Panc1 (cell line): ENCODE measurements at regions not wholly inside any gene's neighbourhood (a gene's known extent, or its start where the extent isn't known, plus 50 kb on each side); places are given as distances from the start of the nearest gene placed in this dataset.

Experiments
- ATAC-seq: fragments of 200-7000 bp; cut with Tn5 transposase; 2 replicates; pipeline ENCODE4 v1.9.1; 2020; ENCODE audit warnings: mild to moderate bottlenecking, moderate library complexity
- BruUV-seq: library from RNA; stranded (reverse); fragments of 400-500 nt; replicated peaks from 2 replicates; lab custom pipeline; 2021; lab: Mats Ljungman, UMichigan
- CTCF ChIA-PET: fragments of 300-600 bp; sonication (Branson Sonifier 250); formaldehyde crosslinking; loops from one replicate; lab custom pipeline; 2022; ENCODE audit warnings: antibody characterized with exemption; lab: Charles Lee
- POLR2A ChIA-PET: fragments of 300-600 bp; sonication (Branson Sonifier 250); formaldehyde crosslinking; loops from one replicate; lab custom pipeline; 2022; ENCODE audit warnings: antibody characterized with exemption; lab: Charles Lee
- DNase-seq: peaks from one replicate; pipeline ENCODE4 v3.0.0-alpha.2; 2010; ENCODE audit warnings: low read depth, low spot score
- H3K27ac ChIP-seq: 2 replicates; pipeline ENCODE4 v1.5.1; 2011; ENCODE audit warnings: mild to moderate bottlenecking, low read length, inconsistent platforms
- H3K27me3 ChIP-seq: fragments of 200-500 bp; sonication (Bioruptor generic); 2 replicates; pipeline ENCODE4 v1.6.0; 2014; ENCODE audit warnings: low read length, inconsistent platforms; ENCODE audit not compliant: control insufficient read depth, insufficient read depth
- H3K36me3 ChIP-seq: fragments of 200-500 bp; sonication (Bioruptor generic); 2 replicates; pipeline ENCODE4 v1.5.1; 2014; ENCODE audit warnings: inconsistent platforms, mild to moderate bottlenecking, low read length, moderate library complexity; ENCODE audit not compliant: control insufficient read depth, insufficient read depth
- H3K4me1 ChIP-seq: 2 replicates; pipeline ENCODE4 v1.5.1; 2011; ENCODE audit warnings: inconsistent platforms, mild to moderate bottlenecking, low read length, moderate library complexity; ENCODE audit not compliant: control insufficient read depth, insufficient read depth
- H3K4me3 ChIP-seq, 2 experiments: 2 replicates each; pipeline ENCODE4 v1.5.1; 2011 to 2012; ENCODE audit warnings: low read depth in 2 of 2, low read length in 2 of 2, mild to moderate bottlenecking in 2 of 2, inconsistent platforms in 1 of 2, moderate library complexity in 1 of 2
- H3K9me3 ChIP-seq: fragments of 200-500 bp; sonication (Bioruptor generic); 2 replicates; pipeline ENCODE4 v1.5.1; 2014; ENCODE audit warnings: low read depth, mild to moderate bottlenecking, inconsistent platforms, low read length, moderate library complexity; ENCODE audit not compliant: control insufficient read depth, insufficient read depth
- POLR2AphosphoS5 ChIP-seq: IDR thresholded peaks from 2 replicates; pipeline ENCODE4 v1.6.1; 2012; ENCODE audit warnings: mild to moderate bottlenecking, low read depth, low read length, moderate library complexity
- SIN3A ChIP-seq: IDR thresholded peaks from 2 replicates; pipeline ENCODE4 v1.6.1; 2012; ENCODE audit warnings: low read depth, mild to moderate bottlenecking, low read length, moderate library complexity, borderline replicate concordance; ENCODE audit not compliant: insufficient read depth
- TCF7L2 ChIP-seq: IDR thresholded peaks from 2 replicates; pipeline ENCODE4 v1.6.1; 2011; ENCODE audit warnings: mild to moderate bottlenecking, low read depth, low read length, inconsistent platforms
- in situ Hi-C: cut with HindIII; loops from 2 replicates; pipeline ENCODE4 v1.10.0; 2016; ENCODE audit warnings: low sequenced_read_pairs, low pct_unique_long_range_greater_than_20kb
- intact Hi-C: fragments of 100-400 bp; cut with micrococcal nuclease; formaldehyde crosslinking; loops from one replicate; pipeline ENCODE4 v1.10.0; 2022; ENCODE audit not compliant: unreplicated experiment
- TF ChIP-seq, protein P1 (sequence below): fragments of 450-650 bp; IDR thresholded peaks from 2 replicates; pipeline ENCODE4 v1.5.1; 2017; ENCODE audit warnings: mild to moderate bottlenecking
- TF ChIP-seq, protein P2 (sequence below), 2 experiments: IDR thresholded peaks; 2 replicates each; pipeline ENCODE4 v1.6.1; 2011 to 2012; ENCODE audit warnings: low read depth in 2 of 2, control low read depth in 1 of 2, low read length in 1 of 2, mild to moderate bottlenecking in 1 of 2, moderate library complexity in 1 of 2; ENCODE audit not compliant: insufficient read depth in 1 of 2

DNA sequence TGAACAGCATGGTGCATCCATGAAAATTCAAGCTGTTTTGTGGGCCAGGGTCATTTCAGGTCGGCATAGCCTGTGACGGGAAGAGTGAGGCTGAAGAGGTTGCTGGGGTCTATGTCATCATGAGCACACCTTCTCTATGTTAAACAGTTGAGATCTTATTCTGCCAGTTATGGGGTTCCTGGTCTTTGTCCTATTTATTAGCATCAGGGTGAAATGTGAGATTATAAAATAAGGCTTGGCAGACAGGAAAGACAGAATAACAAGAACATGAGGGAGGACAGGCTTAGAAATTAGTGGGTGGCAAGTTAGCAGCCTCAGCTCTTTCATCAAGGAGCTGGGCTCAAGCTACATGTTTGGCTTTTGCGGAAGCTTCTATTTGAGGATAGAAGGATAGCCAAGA is 51.7 kb upstream of the CLNK start:
- TF ChIP-seq, protein P1, sequence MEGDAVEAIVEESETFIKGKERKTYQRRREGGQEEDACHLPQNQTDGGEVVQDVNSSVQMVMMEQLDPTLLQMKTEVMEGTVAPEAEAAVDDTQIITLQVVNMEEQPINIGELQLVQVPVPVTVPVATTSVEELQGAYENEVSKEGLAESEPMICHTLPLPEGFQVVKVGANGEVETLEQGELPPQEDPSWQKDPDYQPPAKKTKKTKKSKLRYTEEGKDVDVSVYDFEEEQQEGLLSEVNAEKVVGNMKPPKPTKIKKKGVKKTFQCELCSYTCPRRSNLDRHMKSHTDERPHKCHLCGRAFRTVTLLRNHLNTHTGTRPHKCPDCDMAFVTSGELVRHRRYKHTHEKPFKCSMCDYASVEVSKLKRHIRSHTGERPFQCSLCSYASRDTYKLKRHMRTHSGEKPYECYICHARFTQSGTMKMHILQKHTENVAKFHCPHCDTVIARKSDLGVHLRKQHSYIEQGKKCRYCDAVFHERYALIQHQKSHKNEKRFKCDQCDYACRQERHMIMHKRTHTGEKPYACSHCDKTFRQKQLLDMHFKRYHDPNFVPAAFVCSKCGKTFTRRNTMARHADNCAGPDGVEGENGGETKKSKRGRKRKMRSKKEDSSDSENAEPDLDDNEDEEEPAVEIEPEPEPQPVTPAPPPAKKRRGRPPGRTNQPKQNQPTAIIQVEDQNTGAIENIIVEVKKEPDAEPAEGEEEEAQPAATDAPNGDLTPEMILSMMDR: no peak
- TF ChIP-seq TCF7L2 (no peak), SIN3A (no peak), POLR2AphosphoS5 (no peak)
- TF ChIP-seq, protein P2, sequence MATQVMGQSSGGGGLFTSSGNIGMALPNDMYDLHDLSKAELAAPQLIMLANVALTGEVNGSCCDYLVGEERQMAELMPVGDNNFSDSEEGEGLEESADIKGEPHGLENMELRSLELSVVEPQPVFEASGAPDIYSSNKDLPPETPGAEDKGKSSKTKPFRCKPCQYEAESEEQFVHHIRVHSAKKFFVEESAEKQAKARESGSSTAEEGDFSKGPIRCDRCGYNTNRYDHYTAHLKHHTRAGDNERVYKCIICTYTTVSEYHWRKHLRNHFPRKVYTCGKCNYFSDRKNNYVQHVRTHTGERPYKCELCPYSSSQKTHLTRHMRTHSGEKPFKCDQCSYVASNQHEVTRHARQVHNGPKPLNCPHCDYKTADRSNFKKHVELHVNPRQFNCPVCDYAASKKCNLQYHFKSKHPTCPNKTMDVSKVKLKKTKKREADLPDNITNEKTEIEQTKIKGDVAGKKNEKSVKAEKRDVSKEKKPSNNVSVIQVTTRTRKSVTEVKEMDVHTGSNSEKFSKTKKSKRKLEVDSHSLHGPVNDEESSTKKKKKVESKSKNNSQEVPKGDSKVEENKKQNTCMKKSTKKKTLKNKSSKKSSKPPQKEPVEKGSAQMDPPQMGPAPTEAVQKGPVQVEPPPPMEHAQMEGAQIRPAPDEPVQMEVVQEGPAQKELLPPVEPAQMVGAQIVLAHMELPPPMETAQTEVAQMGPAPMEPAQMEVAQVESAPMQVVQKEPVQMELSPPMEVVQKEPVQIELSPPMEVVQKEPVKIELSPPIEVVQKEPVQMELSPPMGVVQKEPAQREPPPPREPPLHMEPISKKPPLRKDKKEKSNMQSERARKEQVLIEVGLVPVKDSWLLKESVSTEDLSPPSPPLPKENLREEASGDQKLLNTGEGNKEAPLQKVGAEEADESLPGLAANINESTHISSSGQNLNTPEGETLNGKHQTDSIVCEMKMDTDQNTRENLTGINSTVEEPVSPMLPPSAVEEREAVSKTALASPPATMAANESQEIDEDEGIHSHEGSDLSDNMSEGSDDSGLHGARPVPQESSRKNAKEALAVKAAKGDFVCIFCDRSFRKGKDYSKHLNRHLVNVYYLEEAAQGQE (IDR thresholded peaks at IDR 0.05; ENCODE audit: insufficient read depth in 1 of 2, low read depth in 2 of 2, low read length in 1 of 2): no peak
- in situ Hi-C loops: no loop called here
- no peak overlapping the region for H3K4me3 ChIP-seq
- H3K9me3 ChIP-seq: no peaks in the 10 kb centered on the region
- DNase-seq: no peak
- no peaks in the 10 kb centered on the region for H3K27me3 ChIP-seq
- intact Hi-C loops: no loop called here
- H3K36me3 ChIP-seq: no peaks in the 10 kb centered on the region
- CTCF ChIA-PET: no interaction called here
- no peaks in the 10 kb centered on the region for H3K4me1 ChIP-seq
- POLR2A ChIA-PET: no interaction called here
- ATAC-seq: no peak
- BruUV-seq: no TSS peak
- H3K27ac ChIP-seq: no peak overlapping the region

DNA sequence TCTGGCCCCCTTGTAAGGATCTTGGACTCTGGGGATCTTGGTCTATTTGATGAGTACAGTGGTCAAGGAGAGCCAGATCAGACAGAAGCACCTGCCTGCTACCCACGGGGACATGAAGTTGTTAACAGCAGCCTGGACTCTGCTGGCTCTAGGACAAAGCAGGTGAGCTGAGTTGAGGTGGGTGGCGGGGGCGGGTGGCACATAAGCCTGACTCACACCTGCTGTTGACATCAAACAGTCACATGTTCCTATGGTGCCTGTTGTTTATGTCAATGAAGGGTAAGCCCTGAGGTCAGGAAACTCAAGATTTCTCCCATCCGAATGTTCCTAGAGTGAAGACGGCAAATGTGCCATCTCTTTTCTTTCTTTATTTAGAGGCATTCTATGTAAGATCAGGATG is 50.1 kb upstream of the CLNK start:
- ATAC-seq (no peak), DNase-seq (no peak)
- ChIA-PET CTCF (no interaction called here), POLR2A (no interaction called here)
- TF ChIP-seq SIN3A (no peak), POLR2AphosphoS5 (no peak), TCF7L2 (no peak)
- TF ChIP-seq, protein P2 (IDR thresholded peaks at IDR 0.05; ENCODE audit: insufficient read depth in 1 of 2, low read depth in 2 of 2, low read length in 1 of 2): no peak
- TF ChIP-seq, protein P1: no peak
- no TSS peak for BruUV-seq
- H3K36me3 ChIP-seq: no peaks in the 10 kb centered on the region
- H3K4me1 ChIP-seq: no peaks in the 10 kb centered on the region
- H3K9me3 ChIP-seq: no peaks in the 10 kb centered on the region
- no peak overlapping the region for H3K27ac ChIP-seq
- H3K4me3 ChIP-seq: no peak overlapping the region
- H3K27me3 ChIP-seq: no peaks in the 10 kb centered on the region
- in situ Hi-C loops: no loop called here
- intact Hi-C loops: no loop called here
